Hypothalamus (tissue), 51 donors: ENCODE measurements at regions not wholly inside any gene's neighbourhood (a gene's known extent, or its start where the extent isn't known, plus 50 kb on each side); places are given as distances from the start of the nearest gene placed in this dataset.
A peak's percentile ranks its signal among the peaks of the same experiment; 100 is the strongest.

Source experiments
- DNase-seq, 51 donors: peaks; one replicate each; lab custom pipeline; 2025; lab: John Stamatoyannopoulos, UW

DNA sequence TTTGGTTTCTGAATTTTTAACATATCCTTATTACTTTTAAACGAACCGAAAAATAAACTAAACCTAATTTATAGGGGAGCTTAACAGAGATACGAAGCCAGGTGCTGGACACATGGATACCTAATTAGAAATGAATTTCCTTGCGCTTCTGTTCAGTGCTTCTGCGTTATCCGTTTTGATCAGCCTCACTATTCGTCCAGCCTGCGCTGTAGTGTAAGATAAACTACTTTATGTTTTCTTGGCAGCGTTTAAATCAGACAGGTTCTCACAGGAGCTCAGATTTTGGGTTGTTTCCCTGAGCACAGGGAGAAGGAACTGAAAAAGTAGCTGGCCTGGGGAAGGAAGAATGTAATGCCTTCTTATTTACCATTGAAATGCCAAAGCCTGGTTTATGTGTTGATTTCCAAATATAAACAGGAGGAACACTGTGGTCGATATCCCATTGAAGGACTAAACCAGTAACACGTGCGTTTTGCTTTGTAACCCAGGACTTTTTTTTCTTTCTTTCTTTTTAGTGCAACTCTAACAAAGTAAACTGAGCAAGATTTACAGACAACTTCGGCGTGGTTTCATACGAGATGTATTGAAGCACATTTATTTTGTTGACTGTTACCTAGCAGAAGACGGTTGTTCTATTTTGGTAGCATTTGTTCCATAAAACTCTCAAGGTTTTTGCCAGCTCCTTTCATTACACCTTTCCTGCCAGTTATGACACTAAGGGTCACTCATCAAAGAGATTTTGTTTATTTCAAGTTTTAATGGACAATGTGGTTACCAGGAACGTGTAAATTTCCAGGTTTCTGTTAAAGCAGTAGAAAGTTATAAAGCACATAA lies 214.8 kb upstream of the HEY2 start:
- DNase-seq, result no peak

DNA sequence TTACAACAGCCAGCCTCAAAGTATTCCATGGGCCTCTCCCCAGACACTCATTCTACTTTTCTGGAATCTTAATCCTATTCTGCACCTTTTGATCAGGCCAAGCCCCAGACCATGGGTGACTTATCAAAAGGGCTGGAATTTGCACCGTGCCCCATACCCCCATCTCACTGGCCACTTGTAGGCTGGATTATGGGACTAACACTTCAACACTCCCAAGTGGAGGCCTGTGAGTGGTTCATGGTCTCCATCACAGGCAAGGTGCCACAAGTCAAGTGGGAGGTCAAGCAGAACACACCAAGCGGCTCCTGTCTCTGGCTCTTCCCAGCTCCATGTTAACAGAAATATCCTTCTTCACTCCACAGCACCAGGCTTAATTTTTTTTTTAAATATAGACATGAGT lies 212.3 kb upstream of the HEY2 start:
- no peak for DNase-seq

DNA sequence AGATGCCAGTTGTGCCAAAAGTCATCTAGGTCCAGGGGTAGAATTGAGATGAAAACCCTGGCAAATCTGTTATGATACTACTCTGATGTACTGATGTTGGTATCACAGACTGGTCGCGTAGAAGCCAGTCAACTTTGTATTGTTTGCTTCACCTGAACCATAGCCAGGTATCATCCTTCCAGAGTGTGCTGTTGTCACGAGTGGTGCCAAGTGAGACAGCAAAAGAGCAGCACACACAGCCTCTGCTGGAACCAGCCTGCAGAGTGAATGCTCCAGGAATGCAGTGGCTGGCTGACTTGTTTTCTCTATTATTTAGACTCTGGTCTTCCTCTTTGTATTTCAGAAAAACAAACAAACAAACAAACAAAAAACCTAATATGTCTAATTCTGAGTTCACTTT lies 209.5 kb upstream of the HEY2 start:
- DNase-seq, result no peak

DNA sequence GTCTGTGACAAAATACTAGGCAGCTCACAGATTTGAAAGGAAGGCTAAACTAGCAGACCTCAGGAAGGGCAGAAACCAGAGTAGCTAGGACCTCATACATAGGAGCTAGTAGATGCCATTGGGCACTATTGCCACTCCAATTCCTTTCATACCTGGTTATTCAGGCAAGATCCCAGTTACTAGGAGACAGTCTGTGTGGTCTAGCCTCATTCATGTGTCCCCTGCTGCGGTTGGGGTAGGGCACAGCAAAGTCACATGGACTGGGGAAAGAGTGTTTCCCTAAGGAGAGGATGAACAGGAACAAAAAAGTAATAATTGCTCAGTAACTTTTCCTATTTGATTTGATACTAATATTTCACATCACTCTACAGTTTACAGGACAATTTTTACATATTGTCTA lies 204.6 kb upstream of the HEY2 start:
- no peak for DNase-seq

GRCh38 chr6:125546841-125547251 lies 202.6 kb upstream of the HEY2 start:
- DNase-seq, result no peak

- no peak for DNase-seq
Measured at GRCh38 chr6:125547381-125547780, 202.1 kb upstream of the HEY2 start.

DNA sequence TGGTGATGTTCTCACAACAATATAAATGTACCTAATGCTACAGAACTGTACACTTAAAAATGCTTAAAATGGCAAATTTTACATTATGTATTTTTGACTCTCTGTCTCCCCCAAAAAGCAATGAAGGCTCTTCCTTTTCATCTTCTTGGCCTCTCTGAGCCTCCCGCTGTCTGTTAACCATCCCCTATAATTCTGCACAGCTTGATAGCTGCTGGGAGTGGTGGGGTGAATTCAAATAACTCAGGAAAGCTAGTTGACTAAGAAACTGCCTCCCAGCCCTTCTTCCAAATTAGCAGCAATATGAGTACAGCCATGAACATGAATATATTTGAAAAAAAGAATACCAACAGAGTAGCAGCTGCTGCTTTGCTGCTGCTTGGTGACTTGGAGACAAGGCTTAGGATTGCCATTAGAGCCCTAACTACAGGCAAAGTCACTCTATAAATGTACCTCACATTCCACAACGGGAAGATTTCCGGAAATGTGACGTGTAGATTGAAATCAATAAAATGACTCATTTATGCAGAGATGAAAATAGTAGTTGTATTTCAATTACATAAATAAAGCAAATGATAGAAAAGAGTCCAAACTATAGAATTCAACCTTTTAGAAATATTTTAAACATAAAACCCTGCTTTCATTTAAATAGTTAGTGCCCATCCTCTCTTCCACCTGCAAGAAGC lies 200.1 kb upstream of the HEY2 start:
- no peak for DNase-seq

GRCh38 chr6:125550892-125551291 lies 198.5 kb upstream of the HEY2 start:
- no peak for DNase-seq

DNA sequence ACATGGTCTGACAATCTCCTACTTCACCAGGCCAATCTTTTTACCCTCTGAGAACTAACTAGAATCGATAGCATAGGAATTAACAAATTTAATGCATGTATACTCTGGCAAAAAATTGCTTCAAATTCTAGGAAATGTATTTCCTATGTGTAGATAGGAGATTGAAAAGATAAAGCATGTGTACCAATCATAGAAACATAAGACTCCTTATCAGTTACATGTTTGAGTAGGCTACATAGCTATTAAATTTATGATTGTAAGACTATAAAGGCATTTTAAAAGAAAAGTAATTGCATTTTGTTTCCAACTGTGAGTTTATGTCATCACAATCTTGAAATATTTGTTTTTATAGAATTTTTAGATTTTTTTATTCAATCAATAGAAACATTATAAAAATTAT lies 196.6 kb upstream of the HEY2 start:
- DNase-seq, result no peak

DNA sequence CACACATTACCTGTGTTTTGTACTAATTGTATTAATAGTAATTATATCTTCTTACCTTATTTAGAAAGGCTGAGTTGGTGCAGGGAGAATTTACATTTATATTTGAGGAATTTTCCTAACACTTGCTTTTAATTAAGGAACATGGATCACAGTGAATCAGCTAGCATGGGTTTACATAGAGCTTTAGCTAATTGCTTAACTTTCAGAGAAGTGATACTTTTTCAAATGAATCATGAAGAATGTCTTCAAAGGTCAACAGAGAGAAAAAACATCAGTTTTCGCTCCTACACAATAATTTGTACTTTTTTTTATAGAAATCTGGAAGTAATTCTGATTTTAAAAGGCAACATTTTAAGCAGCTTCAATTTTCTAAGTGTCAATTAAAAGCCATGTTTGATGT lies 195.0 kb upstream of the HEY2 start:
- no peak for DNase-seq

GRCh38 chr6:125558241-125558843 lies 191.1 kb upstream of the HEY2 start:
- DNase-seq, result peak in 1 of 51 donors; percentile 3

- no peak for DNase-seq
Measured at GRCh38 chr6:125558907-125559306, 190.5 kb upstream of the HEY2 start.

- no peak for DNase-seq
Measured at GRCh38 chr6:125562156-125562555, 187.3 kb upstream of the HEY2 start.

DNA sequence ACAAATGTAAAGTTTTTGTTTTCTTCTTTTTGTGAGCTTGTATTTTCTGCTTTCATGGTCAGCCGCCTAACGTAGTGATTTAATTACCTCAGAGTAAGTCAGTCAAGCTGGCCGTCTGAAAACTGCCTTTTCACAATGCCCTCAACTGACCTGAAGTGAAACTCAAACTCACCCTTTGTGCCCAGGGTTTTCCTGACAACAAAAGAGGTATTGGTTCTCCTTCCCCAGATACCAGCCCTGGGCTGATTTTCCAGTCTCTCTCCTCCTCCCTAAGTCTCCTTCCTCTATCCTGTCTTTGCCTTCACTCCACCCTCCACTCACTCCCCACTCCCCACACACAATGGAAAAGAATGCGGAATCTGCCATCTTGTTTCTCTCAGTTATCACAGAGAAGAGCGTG lies 184.5 kb upstream of the HEY2 start:
- DNase-seq, result no peak

- DNase-seq, result no peak
Measured at GRCh38 chr6:125567407-125567806, 182.0 kb upstream of the HEY2 start.

DNA sequence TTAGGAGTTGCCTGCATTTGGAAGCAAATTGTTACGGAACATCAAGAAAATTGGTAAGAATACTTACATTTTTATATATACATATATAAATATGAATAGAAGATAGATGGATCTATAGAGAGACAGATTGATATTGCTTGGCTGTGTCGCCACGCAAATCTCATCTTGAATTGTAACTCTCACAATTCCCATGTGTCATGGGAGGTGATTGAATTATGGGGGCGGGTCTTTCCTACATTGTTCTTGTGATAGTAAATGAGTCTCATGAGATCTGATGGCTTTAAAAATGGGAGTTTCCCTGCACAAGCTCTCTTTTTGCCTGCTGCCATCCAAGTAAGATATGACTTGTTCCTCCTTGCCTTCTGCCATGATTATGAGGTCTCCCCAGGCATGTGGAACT lies 180.8 kb upstream of the HEY2 start:
- no peak for DNase-seq

DNA sequence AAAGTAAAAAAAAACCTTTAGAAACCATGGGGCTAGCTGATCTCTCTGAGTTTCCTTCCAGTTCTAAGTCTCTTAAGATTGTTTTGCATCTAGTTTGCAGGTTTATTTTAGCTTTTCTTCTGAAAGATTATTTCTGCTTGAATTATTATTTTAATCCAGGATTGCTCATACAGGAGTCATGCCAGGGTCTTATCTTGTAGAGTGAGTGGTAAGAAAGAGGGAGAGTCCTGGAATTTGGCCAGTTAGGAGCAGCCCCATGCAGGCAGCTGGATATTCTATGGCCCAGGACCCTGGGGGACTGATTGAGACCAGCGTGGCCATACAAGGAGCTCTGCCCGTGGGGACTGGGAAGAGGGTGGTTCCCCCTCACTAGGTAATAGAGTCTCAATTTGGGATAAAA lies 178.9 kb upstream of the HEY2 start:
- DNase-seq, result no peak

- DNase-seq, result no peak
Measured at GRCh38 chr6:125571207-125571755, 178.2 kb upstream of the HEY2 start.

GRCh38 chr6:125574604-125575003 lies 174.8 kb upstream of the HEY2 start:
- DNase-seq, result no peak

- DNase-seq, result no peak
Measured at GRCh38 chr6:125577124-125577662, 172.2 kb upstream of the HEY2 start.

DNA sequence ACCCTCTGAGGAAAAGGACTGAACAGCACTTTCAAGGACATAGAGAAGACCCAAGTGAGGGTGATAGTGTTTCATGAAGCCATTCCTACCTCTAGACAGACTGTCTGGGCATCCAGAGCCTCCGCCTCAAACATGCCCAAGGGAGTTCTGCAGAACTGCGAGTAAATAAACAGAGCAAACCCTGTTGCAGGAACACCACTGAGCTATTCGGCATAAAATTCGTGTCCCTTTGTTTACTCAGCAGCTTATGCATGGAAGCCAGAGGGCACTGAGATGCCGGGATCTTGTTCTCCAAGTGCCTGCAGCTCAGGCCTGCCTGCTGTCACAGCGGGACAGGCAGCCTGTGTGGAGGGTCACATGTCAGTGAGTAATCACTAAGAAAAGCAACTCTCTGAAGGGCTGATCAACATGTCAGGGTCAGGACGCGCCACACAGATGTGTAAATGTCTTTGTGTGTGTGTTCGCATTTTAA lies 164.9 kb upstream of the HEY2 start:
- peak in 43 of 51 donors; percentile 2 to 82 (median 56) for DNase-seq
